ENCODE measurements at regions not wholly inside any gene's neighbourhood (a gene's known extent, or its start where the extent isn't known, plus 50 kb on each side); places are given as distances from the start of the nearest gene placed in this dataset.

- Histone ChIP-seq H3K4me3 (ENCODE audit: low read length) (no peak overlapping the region), H3K9me2 (ENCODE audit: insufficient read depth, low read length) (no peaks in the 10 kb centered on the region), H4K20me1 (ENCODE audit: insufficient read depth) (no peaks in the 10 kb centered on the region), H3K36me3 (ENCODE audit: insufficient read depth, low read length) (no peaks in the 10 kb centered on the region), H3K4me2 (ENCODE audit: low read length) (no peak overlapping the region), H3K27me3 (ENCODE audit: insufficient read depth, low read depth, low read length) (no peaks in the 10 kb centered on the region), H3K9ac (ENCODE audit: low read length) (no peak overlapping the region), H3K27ac (ENCODE audit: low read length) (no peak overlapping the region), H3K79me2 (replicated peaks; ENCODE audit: insufficient read depth, low read length) (no peaks in the 10 kb centered on the region), H2AFZ (ENCODE audit: low read depth, low read length) (no peak overlapping the region), H3K9me3 (ENCODE audit: low read length) (no peaks in the 10 kb centered on the region), H3F3A (ENCODE audit: insufficient read depth, low read length, poor library complexity, severe bottlenecking) (no peaks in the 10 kb centered on the region)
- no peak for TF ChIP-seq MXI1 (conservative IDR thresholded peaks at IDR 0.05; ENCODE audit: poor library complexity, severe bottlenecking)
- TF ChIP-seq RAD21 (conservative IDR thresholded peaks at IDR 0.05): no peak
- no peak for TF ChIP-seq POLR2AphosphoS5 (IDR thresholded peaks at IDR 0.05)
- TF ChIP-seq REST (IDR thresholded peaks at IDR 0.05; ENCODE audit: borderline replicate concordance): no peak
- no peak for TF ChIP-seq TAF1 (IDR thresholded peaks at IDR 0.05; ENCODE audit: low read depth)
- no peak for TF ChIP-seq EZH2 (IDR thresholded peaks at IDR 0.05; ENCODE audit: borderline replicate concordance, insufficient read depth, low read length, poor library complexity, severe bottlenecking)
- no peak for TF ChIP-seq SMC3 (conservative IDR thresholded peaks at IDR 0.05; ENCODE audit: poor library complexity)
- TF ChIP-seq, protein P1, sequence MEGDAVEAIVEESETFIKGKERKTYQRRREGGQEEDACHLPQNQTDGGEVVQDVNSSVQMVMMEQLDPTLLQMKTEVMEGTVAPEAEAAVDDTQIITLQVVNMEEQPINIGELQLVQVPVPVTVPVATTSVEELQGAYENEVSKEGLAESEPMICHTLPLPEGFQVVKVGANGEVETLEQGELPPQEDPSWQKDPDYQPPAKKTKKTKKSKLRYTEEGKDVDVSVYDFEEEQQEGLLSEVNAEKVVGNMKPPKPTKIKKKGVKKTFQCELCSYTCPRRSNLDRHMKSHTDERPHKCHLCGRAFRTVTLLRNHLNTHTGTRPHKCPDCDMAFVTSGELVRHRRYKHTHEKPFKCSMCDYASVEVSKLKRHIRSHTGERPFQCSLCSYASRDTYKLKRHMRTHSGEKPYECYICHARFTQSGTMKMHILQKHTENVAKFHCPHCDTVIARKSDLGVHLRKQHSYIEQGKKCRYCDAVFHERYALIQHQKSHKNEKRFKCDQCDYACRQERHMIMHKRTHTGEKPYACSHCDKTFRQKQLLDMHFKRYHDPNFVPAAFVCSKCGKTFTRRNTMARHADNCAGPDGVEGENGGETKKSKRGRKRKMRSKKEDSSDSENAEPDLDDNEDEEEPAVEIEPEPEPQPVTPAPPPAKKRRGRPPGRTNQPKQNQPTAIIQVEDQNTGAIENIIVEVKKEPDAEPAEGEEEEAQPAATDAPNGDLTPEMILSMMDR (IDR thresholded peaks at IDR 0.05; ENCODE audit: poor library complexity, severe bottlenecking): no peak
- TF ChIP-seq EP300 (conservative IDR thresholded peaks at IDR 0.05; ENCODE audit: poor library complexity, severe bottlenecking): no peak
Measured at GRCh38 chr6:164286011-164286410, 871.5 kb downstream of the QKI start.

DNA sequence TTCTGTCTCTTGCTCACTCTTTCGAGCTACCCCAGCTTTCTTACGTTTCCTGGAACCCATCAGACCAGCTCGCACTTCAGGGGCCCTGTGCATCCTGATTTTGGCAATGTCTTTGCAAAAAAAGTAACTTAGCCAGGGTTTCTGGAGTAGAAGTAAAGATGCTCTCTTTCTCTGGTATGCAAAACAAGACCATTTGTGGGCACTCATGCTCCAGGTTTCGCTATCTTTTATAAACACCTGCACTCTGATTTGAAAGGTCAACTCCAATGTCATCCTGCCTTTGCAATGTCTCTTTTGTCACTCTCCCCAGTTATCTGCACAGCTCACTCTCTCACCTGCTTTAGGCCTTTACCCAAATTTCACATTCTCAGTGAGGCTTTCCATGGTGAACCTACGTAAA lies 869.1 kb downstream of the QKI start:
- TF ChIP-seq REST (IDR thresholded peaks at IDR 0.05; ENCODE audit: borderline replicate concordance) (no peak), RAD21 (conservative IDR thresholded peaks at IDR 0.05) (no peak), TAF1 (IDR thresholded peaks at IDR 0.05; ENCODE audit: low read depth) (no peak), SMC3 (conservative IDR thresholded peaks at IDR 0.05; ENCODE audit: poor library complexity) (no peak), MXI1 (conservative IDR thresholded peaks at IDR 0.05; ENCODE audit: poor library complexity, severe bottlenecking) (no peak), EP300 (conservative IDR thresholded peaks at IDR 0.05; ENCODE audit: poor library complexity, severe bottlenecking) (no peak), POLR2AphosphoS5 (IDR thresholded peaks at IDR 0.05) (no peak), EZH2 (IDR thresholded peaks at IDR 0.05; ENCODE audit: borderline replicate concordance, insufficient read depth, low read length, poor library complexity, severe bottlenecking) (no peak)
- TF ChIP-seq, protein P1 (IDR thresholded peaks at IDR 0.05; ENCODE audit: poor library complexity, severe bottlenecking): no peak
- Histone ChIP-seq H3K9me3 (ENCODE audit: low read length) (peaks cover 4% of the 10 kb centered on the region), H3K27ac (ENCODE audit: low read length) (no peak overlapping the region), H3K4me3 (ENCODE audit: low read length) (no peak overlapping the region), H3F3A (ENCODE audit: insufficient read depth, low read length, poor library complexity, severe bottlenecking) (no peaks in the 10 kb centered on the region), H3K9me2 (ENCODE audit: insufficient read depth, low read length) (no peaks in the 10 kb centered on the region), H3K9ac (ENCODE audit: low read length) (no peak overlapping the region), H2AFZ (ENCODE audit: low read depth, low read length) (no peak overlapping the region), H4K20me1 (ENCODE audit: insufficient read depth) (no peaks in the 10 kb centered on the region), H3K79me2 (replicated peaks; ENCODE audit: insufficient read depth, low read length) (no peaks in the 10 kb centered on the region), H3K36me3 (ENCODE audit: insufficient read depth, low read length) (no peaks in the 10 kb centered on the region), H3K4me2 (ENCODE audit: low read length) (no peak overlapping the region), H3K27me3 (ENCODE audit: insufficient read depth, low read depth, low read length) (no peaks in the 10 kb centered on the region)

Measured in neural cell (in vitro differentiated cells).